HK-2 (cell line): ENCODE measurements at regions not wholly inside any gene's neighbourhood (a gene's known extent, or its start where the extent isn't known, plus 50 kb on each side); places are given as distances from the start of the nearest gene placed in this dataset.

ENCODE experiments used
- DNase-seq: peaks from one replicate; pipeline ENCODE4 v3.0.0-alpha.2; 2018; ENCODE audit not compliant: unreplicated experiment

DNA sequence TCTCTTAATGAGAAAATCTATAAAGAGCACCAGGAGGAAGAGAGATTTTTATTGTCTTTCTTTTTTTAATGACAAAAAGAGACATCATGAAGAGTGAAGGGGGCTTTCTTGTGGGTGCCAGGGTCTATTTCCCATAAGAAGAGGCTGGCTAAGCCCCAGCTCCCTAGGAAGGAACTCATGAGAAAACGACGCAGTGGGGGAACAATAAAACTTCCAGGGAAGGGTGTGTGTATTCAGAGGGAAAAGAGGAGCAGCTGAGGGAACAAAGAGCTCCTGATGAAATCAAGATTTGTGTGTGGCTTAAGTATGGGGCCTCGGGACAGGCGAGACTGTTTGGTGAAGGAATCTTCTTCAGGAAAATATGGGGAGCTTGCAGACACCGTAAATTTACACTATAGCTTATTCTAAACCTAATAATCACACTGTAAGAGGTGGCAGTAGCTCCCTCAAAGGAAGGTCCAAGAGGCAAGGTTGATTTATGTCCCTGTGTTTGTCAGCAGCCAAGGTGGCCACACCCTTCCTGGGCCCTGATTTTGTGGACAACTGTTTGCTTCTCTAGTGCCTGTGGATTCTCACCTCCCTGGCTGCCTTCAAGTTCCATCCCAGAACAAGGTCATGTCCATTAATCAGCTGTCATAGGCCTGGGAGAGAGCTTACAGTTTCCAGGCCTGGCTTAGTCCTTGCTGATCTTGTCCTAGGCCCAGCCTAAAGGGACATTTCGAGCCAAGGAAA is 615.7 kb downstream of the INSC start:
- no peak for DNase-seq

DNA sequence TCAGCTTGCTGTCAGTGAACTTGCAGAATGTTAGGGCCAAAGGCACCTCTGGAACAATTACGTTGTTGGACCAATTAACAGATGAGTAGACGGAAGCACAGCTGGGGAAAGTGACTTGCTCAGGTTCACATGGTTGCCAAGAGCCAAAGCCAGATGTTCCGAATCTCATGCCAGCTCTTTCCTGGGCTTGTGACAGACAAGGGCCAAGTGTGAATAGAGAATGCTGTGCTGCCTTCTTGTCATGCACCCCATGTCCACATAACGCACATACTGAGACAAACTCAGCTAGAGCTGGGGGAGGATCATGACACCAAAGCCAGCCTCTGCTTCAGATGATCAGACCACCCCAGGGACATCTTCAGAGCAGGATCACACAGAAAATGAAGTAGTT is 616.3 kb downstream of the INSC start:
- no peak for DNase-seq

- no peak for DNase-seq
These were observed 620.6 kb downstream of the SOX6 start for GRCh38 chr11:15735706-15736105.

DNA sequence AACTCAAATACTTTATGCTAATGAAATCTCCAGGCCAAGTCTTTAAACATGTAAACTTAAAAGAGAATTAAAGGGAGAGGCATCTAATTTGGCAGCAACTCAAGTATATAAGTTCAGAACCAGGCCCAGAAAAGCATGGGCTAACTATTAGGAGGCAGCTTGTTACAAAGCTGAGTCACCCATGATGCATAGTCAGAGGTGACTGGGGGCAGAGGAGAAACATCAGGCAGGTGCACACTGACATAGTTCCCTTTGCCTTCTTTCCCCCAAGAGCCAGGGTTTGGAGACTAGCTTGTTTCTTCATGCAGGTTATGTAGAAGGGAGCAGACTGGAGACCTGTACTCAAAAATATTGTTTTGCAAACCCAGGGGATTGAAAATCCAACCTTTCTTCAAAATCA is 619.0 kb downstream of the SOX6 start:
- no peak for DNase-seq

- no peak for DNase-seq
These were observed 617.4 kb downstream of the SOX6 start for GRCh38 chr11:15738931-15739330.

- DNase-seq, result no peak
These were observed 613.5 kb downstream of the SOX6 start for GRCh38 chr11:15742626-15743519.

GRCh38 chr11:15744693-15745092 is 611.7 kb downstream of the SOX6 start:
- no peak for DNase-seq

- no peak for DNase-seq
These were observed 611.1 kb downstream of the SOX6 start for GRCh38 chr11:15745266-15745665.

GRCh38 chr11:15747671-15748070 is 608.7 kb downstream of the SOX6 start:
- no peak for DNase-seq

DNA sequence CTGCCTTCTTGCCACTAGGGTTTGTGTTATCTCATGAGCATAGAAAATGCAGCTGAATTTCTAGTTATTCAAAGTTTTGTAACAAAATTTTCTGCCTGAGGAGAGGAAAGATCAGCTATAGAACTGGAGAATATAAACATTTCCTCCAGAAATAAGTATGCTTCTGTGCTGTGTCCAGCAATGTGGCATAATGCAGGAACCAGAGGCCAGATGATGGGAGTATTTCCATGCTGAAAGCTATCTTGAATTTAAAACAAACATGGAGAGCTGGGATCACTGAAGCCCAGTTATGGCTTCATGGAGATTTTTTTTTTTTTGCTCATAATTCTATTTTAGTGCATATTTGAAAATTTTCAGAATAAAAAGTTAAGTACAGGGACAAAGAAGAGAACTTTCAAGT is 608.2 kb downstream of the SOX6 start:
- no peak for DNase-seq

GRCh38 chr11:15748741-15749140 is 607.6 kb downstream of the SOX6 start:
- DNase-seq, result no peak

DNA sequence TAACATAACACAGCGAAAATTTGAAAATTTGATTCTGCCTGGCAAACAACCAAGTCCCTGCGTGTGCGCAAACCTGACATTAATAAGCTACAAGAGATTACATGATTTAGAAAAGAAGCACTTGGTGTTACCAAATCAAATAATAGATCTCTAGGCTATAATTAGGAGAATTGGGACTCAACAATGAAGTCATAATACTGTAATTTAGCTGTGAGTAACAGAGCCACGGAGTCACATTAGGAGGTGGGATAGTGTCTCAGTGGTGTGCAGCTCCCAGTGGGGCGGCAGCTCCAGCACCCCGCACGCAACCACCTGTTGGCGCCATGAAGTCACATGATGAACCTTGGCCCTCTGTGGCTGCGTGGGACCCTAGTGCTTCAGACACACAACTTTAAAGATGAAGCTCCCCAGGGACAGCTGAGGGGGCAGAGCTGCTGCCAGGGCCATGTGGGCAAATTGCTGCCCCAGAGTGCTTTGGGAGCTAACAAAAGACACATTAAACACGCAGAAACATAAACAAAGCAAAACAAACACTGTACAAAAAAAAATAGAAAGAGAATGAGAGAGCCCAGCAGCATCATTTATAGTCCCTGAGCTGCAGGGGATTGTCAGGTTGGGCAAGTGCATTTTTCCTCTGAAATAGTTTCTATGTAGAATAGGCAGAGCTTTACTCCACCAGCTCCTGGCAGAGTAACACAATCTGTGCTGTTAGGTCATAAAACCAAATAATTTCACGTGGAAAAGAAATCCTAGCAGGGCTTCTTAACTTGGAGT is 605.6 kb downstream of the SOX6 start:
- no peak for DNase-seq

DNA sequence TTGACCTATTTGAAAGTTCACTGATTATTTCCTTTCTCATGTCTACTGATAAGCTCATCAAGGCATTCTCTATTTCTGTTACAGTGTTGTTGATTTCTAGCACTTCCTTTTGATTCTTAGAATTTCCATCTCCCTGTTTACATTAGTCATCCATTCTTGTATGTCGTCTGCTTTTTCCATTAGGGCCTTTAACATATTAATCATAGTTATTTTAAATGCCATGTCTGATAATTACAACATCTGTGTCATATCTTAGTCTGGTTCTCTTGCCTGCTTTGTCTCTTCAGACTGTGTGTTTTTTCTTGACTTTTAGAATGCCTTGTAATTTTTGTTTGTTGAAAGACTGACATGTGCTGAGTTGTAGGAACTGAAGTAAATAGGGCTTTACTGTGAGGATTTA is 602.1 kb downstream of the SOX6 start:
- DNase-seq, result no peak

DNA sequence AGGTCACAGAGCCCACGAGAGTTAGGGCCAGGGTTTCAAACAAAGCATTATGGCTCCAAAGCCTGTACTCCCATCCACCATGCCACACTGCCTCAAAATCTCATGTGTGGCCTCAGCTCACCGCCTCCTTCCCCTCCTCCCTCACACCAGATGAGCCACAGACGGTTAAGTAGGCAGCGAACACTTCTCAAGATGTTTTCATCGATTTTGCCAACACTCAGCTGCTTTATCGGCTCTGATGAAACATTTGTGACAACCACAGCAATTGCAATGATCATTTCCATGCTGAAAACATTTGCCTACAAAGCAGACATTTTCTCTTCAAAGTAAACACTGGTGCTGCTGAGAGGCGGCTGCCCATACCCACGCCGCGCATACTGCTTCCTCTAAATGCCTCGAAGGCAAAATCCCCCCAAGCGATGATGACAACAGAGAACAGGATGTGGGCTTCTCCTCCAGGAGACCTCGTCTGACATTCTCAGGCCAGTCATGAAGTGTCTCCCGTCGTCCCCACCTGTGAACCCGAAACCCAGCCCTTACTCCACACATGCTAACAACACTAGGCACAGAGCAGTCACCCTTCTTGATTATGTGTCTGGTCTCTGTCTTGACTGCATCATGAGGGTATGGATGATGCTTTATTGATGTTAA is 599.2 kb downstream of the SOX6 start:
- DNase-seq, result no peak

- no peak for DNase-seq
These were observed 597.4 kb downstream of the SOX6 start for GRCh38 chr11:15758857-15759465.

DNA sequence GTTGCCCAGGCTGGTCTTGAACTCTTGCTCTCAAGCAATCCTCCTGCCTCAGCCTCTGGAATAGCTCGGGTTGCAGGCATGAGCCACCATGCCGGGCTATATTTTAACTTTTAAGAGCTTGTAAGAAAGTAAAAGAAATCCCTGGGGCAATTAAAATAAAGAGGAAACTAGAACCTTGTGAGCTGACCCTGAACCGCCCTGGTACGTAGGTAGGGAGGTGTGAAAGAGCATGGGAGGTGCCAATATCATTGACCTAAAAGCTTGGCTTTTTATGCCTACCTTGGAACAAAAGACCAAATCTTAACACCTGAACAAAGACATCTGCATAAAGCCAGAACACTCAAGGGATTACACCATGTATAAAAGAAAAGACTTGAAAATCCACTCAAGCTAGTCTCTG is 595.1 kb downstream of the SOX6 start:
- DNase-seq, result no peak

DNA sequence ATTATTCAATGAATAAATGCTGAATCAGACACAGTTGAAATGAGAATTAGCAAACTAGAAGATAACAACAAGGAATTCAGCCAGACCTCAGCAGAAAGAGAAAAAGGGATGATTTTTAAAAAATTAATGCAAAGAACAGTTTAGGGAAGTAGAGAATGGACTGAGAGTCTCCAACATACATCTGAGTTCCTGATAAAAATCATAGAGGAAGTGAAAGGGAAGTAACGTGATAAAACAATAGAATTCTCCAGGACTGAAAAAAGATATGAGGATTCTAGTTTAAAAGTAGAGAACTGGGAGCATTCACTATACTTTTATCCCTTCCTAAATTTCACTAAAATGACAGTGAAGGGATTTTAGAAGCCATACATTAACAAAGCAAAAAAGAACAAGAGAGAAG is 592.0 kb downstream of the SOX6 start:
- DNase-seq, result no peak

- DNase-seq, result no peak
These were observed 591.4 kb downstream of the SOX6 start for GRCh38 chr11:15764948-15765347.

GRCh38 chr11:15765530-15765929 is 590.8 kb downstream of the SOX6 start:
- no peak for DNase-seq

- DNase-seq, result no peak
These were observed 588.0 kb downstream of the SOX6 start for GRCh38 chr11:15768321-15768720.

DNA sequence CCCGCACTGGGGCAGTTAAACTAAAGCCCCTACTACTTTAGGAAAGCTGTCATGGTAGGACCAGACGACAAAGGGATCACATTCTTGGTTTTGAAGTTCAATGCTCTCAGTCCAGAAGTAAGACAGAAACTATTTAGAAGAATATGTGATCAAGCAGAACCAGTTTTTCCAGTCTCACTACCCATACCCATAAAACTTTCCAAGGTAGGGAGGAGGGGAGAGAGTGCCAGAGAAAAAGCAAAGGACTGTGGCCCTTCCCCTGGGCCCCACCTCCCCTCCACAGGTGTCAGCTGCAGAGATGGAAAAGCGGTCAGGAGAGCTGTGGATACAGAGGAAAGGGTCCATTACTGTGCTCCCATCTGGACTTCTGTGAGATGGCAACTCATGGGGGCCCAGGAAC is 587.1 kb downstream of the SOX6 start:
- DNase-seq, result no peak
